HG03460 (cell line): ENCODE measurements at regions not wholly inside any gene's neighbourhood (a gene's known extent, or its start where the extent isn't known, plus 50 kb on each side); places are given as distances from the start of the nearest gene placed in this dataset.

Source experiments
- ATAC-seq: cut with Tn5 transposase; IDR thresholded peaks from one replicate; pipeline ENCODE4 v1.9.1; 2021; ENCODE audit not compliant: unreplicated experiment

GRCh38 chr6:156575361-156575760 is 201.8 kb upstream of the ARID1B start:
- no peak for ATAC-seq

- ATAC-seq: no peak
These were observed 212.4 kb upstream of the ARID1B start for GRCh38 chr6:156564807-156565149.

GRCh38 chr6:156564127-156564806 is 212.9 kb upstream of the ARID1B start:
- peak; percentile 94 for ATAC-seq

- no peak for ATAC-seq
These were observed 213.5 kb upstream of the ARID1B start for GRCh38 chr6:156563714-156564113.

- no peak for ATAC-seq
These were observed 214.5 kb upstream of the ARID1B start for GRCh38 chr6:156562636-156563035.

GRCh38 chr6:156562019-156562418 is 215.2 kb upstream of the ARID1B start:
- ATAC-seq: no peak

GRCh38 chr6:156560476-156560875 is 216.7 kb upstream of the ARID1B start:
- ATAC-seq: no peak

GRCh38 chr6:156559162-156559690 is 218.0 kb upstream of the ARID1B start:
- no peak for ATAC-seq

- no peak for ATAC-seq
These were observed 219.3 kb upstream of the ARID1B start for GRCh38 chr6:156557911-156558259.

GRCh38 chr6:156557251-156557910 is 219.8 kb upstream of the ARID1B start:
- ATAC-seq: no peak

- no peak for ATAC-seq
These were observed 220.4 kb upstream of the ARID1B start for GRCh38 chr6:156556811-156557210.

GRCh38 chr6:156555116-156555515 is 222.1 kb upstream of the ARID1B start:
- no peak for ATAC-seq

- no peak for ATAC-seq
These were observed 223.0 kb upstream of the ARID1B start for GRCh38 chr6:156554160-156554559.

GRCh38 chr6:156552849-156553248 is 224.3 kb upstream of the ARID1B start:
- no peak for ATAC-seq

GRCh38 chr6:156550949-156551348 is 226.2 kb upstream of the ARID1B start:
- no peak for ATAC-seq

- ATAC-seq: no peak
These were observed 231.2 kb upstream of the ARID1B start for GRCh38 chr6:156545931-156546330.

GRCh38 chr6:156545021-156545420 is 232.2 kb upstream of the ARID1B start:
- ATAC-seq: no peak

- ATAC-seq: no peak
These were observed 233.1 kb upstream of the ARID1B start for GRCh38 chr6:156544046-156544445.

- ATAC-seq: no peak
These were observed 233.7 kb upstream of the ARID1B start for GRCh38 chr6:156543431-156543830.

- no peak for ATAC-seq
These were observed 238.1 kb upstream of the ARID1B start for GRCh38 chr6:156538875-156539660.

GRCh38 chr6:156534594-156534993 is 242.6 kb upstream of the ARID1B start:
- ATAC-seq: no peak
